ENCODE measurements at regions not wholly inside any gene's neighbourhood (a gene's known extent, or its start where the extent isn't known, plus 50 kb on each side); places are given as distances from the start of the nearest gene placed in this dataset.
A peak's percentile ranks its signal among the peaks of the same experiment; 100 is the strongest.

- no peak overlapping the region for H3K4me3 ChIP-seq (ENCODE audit: low read length)
- no peak for TF ChIP-seq CTCF (conservative IDR thresholded peaks at IDR 0.05; ENCODE audit: low read length)
- DNase-seq (ENCODE audit: low read depth), result peak; percentile 17
These were observed 84.3 kb upstream of the ABI3BP start for GRCh38 chr3:101077361-101078011.

- H3K4me3 ChIP-seq (ENCODE audit: low read length), result no peak overlapping the region
- DNase-seq (ENCODE audit: low read depth), result no peak
- TF ChIP-seq CTCF (conservative IDR thresholded peaks at IDR 0.05; ENCODE audit: low read length), result no peak
These were observed 81.3 kb upstream of the ABI3BP start for GRCh38 chr3:101074518-101074917.

GRCh38 chr3:101072300-101072699, 79.1 kb upstream of the ABI3BP start:
- no peak for DNase-seq (ENCODE audit: low read depth)
- no peak for TF ChIP-seq CTCF (conservative IDR thresholded peaks at IDR 0.05; ENCODE audit: low read length)
- H3K4me3 ChIP-seq (ENCODE audit: low read length), result no peak overlapping the region

- TF ChIP-seq CTCF (conservative IDR thresholded peaks at IDR 0.05; ENCODE audit: low read length), result no peak
- no peak for DNase-seq (ENCODE audit: low read depth)
- H3K4me3 ChIP-seq (ENCODE audit: low read length), result no peak overlapping the region
These were observed 77.5 kb upstream of the ABI3BP start for GRCh38 chr3:101070799-101071121.

- no peak overlapping the region for H3K4me3 ChIP-seq (ENCODE audit: low read length)
- DNase-seq (ENCODE audit: low read depth), result peak; percentile 44
- peak; percentile 37 for TF ChIP-seq CTCF (conservative IDR thresholded peaks at IDR 0.05; ENCODE audit: low read length)
These were observed 76.9 kb upstream of the ABI3BP start for GRCh38 chr3:101069901-101070798.

GRCh38 chr3:101068876-101069606, 75.8 kb upstream of the ABI3BP start:
- no peak overlapping the region for H3K4me3 ChIP-seq (ENCODE audit: low read length)
- DNase-seq (ENCODE audit: low read depth), result peak; percentile 11
- TF ChIP-seq CTCF (conservative IDR thresholded peaks at IDR 0.05; ENCODE audit: low read length), result no peak

Data from AG10803 (cell line).